ENCODE measurements at regions not wholly inside any gene's neighbourhood (a gene's known extent, or its start where the extent isn't known, plus 50 kb on each side); places are given as distances from the start of the nearest gene placed in this dataset.

- H3K27ac ChIP-seq (replicated peaks): no peak overlapping the region
- peaks cover 68% of the 10 kb centered on the region for H3K27me3 ChIP-seq (ENCODE audit: low read depth)
- no peak for DNase-seq
- H3K4me1 ChIP-seq: no peaks in the 10 kb centered on the region
- H3K36me3 ChIP-seq: no peaks in the 10 kb centered on the region
- peaks cover 14% of the 10 kb centered on the region for H3K9me3 ChIP-seq (replicated peaks)
- H3K4me3 ChIP-seq: no peak overlapping the region
- intact Hi-C loops (cut with micrococcal nuclease): no loop called here
- no peak for TF ChIP-seq CTCF (IDR thresholded peaks at IDR 0.05; ENCODE audit: borderline replicate concordance)
Observed at GRCh38 chr1:4916610-4917009, 262.2 kb downstream of the AJAP1 start.

DNA sequence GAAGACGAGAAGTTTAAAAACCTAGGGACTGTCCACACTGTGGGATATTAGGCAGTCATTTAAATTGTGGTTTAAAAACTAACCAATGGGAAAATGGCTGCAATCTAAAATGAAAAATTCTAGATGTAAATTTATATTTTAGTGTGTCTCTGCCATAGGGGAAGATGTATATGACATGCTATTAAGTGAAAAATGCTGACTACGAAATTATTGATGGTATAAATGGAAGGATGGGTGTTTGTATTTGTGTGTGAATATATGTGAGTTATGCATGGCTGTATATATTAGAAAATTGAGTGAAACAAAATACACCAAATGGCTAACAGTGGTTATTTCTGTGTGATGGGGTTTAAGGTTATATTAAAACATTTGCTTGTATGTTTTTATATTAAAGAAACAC, 260.7 kb downstream of the AJAP1 start:
- no peak for TF ChIP-seq CTCF (IDR thresholded peaks at IDR 0.05; ENCODE audit: borderline replicate concordance)
- Histone ChIP-seq H3K4me3 (no peak overlapping the region), H3K36me3 (no peaks in the 10 kb centered on the region), H3K4me1 (no peaks in the 10 kb centered on the region), H3K27me3 (ENCODE audit: low read depth) (peaks cover 61% of the 10 kb centered on the region), H3K9me3 (replicated peaks) (peaks cover 13% of the 10 kb centered on the region), H3K27ac (replicated peaks) (no peak overlapping the region)
- no peak for DNase-seq
- intact Hi-C loops (cut with micrococcal nuclease): no loop called here

DNA sequence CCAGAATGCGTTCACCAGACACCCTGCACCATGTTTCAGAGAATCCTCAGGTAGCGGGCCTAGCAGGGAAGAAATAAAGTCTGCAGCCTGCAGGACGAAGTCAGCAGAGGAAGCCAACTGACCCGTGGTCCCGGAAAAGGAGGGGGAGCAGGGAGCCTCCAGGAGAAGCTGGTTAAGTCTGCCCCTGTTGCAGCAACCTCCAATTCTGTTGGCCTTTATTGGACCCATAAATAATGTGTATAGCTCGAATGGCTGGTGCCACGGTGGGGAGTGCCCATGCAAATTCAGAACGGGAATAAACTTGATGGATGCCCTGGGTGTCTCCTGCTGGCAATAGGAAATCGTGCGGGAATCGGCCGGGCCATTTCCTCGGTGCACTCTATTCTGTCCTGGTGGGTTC, 254.1 kb downstream of the AJAP1 start:
- TF ChIP-seq CTCF (IDR thresholded peaks at IDR 0.05; ENCODE audit: borderline replicate concordance): no peak
- H3K36me3 ChIP-seq: no peaks in the 10 kb centered on the region
- H3K9me3 ChIP-seq (replicated peaks): peaks cover 11% of the 10 kb centered on the region
- no peak overlapping the region for H3K4me3 ChIP-seq
- DNase-seq: no peak
- H3K4me1 ChIP-seq: no peaks in the 10 kb centered on the region
- intact Hi-C loops (cut with micrococcal nuclease): no loop called here
- no peak overlapping the region for H3K27ac ChIP-seq (replicated peaks)
- H3K27me3 ChIP-seq (ENCODE audit: low read depth): peaks cover 33% of the 10 kb centered on the region

- no peaks in the 10 kb centered on the region for H3K4me1 ChIP-seq
- H3K27ac ChIP-seq (replicated peaks): no peak overlapping the region
- intact Hi-C loops (cut with micrococcal nuclease): no loop called here
- no peaks in the 10 kb centered on the region for H3K9me3 ChIP-seq (replicated peaks)
- H3K4me3 ChIP-seq: no peak overlapping the region
- no peaks in the 10 kb centered on the region for H3K36me3 ChIP-seq
- TF ChIP-seq CTCF (IDR thresholded peaks at IDR 0.05; ENCODE audit: borderline replicate concordance): no peak
- H3K27me3 ChIP-seq (ENCODE audit: low read depth): peaks cover 80% of the 10 kb centered on the region
- no peak for DNase-seq
Observed at GRCh38 chr1:4894566-4894965, 240.2 kb downstream of the AJAP1 start.

DNA sequence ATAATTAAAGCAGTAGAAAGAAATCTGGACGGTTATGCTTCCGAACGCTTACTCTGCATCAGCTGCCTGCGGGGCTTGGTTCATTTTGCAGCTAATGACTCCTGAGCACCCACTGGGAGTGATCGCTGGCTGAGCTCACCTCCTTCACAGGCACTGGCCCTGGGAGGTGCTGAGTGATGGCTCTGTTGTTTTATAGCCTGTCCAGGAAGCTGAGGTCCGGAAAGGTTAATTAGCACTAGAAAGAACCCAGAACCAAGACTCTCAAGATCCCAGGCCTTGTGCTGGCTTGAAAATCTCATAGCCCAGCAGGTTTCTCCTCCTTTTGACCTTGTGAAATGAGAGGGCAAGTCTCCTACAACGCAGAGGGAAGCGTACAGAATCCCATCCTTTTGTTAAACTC, 226.2 kb downstream of the AJAP1 start:
- no peak for TF ChIP-seq CTCF (IDR thresholded peaks at IDR 0.05; ENCODE audit: borderline replicate concordance)
- Histone ChIP-seq H3K4me1 (no peaks in the 10 kb centered on the region), H3K4me3 (no peak overlapping the region), H3K9me3 (replicated peaks) (peaks cover 9% of the 10 kb centered on the region), H3K27ac (replicated peaks) (no peak overlapping the region), H3K27me3 (ENCODE audit: low read depth) (peaks cover 64% of the 10 kb centered on the region), H3K36me3 (no peaks in the 10 kb centered on the region)
- DNase-seq: no peak
- intact Hi-C loops (cut with micrococcal nuclease): no loop called here

DNA sequence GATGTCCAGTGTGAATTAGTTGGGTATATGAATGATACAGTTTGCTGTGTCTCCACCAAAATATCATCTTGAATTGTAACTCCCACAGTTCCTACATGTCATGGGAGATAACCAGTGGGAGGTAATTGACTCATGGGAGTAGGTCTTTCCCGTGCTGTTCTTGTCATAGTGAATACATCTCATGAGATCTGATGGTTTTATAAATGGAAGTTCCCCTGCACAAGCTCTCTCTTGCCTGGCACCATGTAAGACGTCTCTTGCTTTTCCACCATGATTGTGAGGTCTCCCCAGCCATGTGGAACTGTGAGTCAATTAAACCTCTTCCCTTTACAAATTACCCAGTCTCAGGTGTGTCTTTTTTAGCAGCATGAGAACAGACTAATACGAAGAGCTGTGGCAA, 223.0 kb downstream of the AJAP1 start:
- H3K9me3 ChIP-seq (replicated peaks): no peaks in the 10 kb centered on the region
- intact Hi-C loops (cut with micrococcal nuclease): no loop called here

More for the DNA sequence above, 223.0 kb downstream of the AJAP1 start:
- Histone ChIP-seq H3K27ac (replicated peaks) (no peak overlapping the region), H3K27me3 (ENCODE audit: low read depth) (peaks cover 54% of the 10 kb centered on the region), H3K4me1 (no peaks in the 10 kb centered on the region), H3K36me3 (no peaks in the 10 kb centered on the region), H3K4me3 (no peak overlapping the region)
- no peak for TF ChIP-seq CTCF (IDR thresholded peaks at IDR 0.05; ENCODE audit: borderline replicate concordance)
- no peak for DNase-seq
